HT1080 (cell line): ENCODE measurements at regions not wholly inside any gene's neighbourhood (a gene's known extent, or its start where the extent isn't known, plus 50 kb on each side); places are given as distances from the start of the nearest gene placed in this dataset.
A peak's percentile ranks its signal among the peaks of the same experiment; 100 is the strongest.
"Not testable (repeated sequence)": the region's sequence is repeated elsewhere in the genome, so short reads cannot be mapped to it uniquely, and the experiment has no call there.

Experiments
- DNase-seq: peaks from one replicate; pipeline ENCODE4 v3.0.0-alpha.2; 2015; ENCODE audit warnings: low read depth

GRCh38 chr14:98913967-98914650 lies 357.9 kb downstream of the BCL11B start:
- DNase-seq = no peak

GRCh38 chr14:98914942-98915341 lies 357.1 kb downstream of the BCL11B start:
- no peak for DNase-seq

GRCh38 chr14:98915625-98916024 lies 356.4 kb downstream of the BCL11B start:
- no peak for DNase-seq

GRCh38 chr14:98916036-98916435 lies 356.0 kb downstream of the BCL11B start:
- no peak for DNase-seq

GRCh38 chr14:98916476-98916875 lies 355.5 kb downstream of the BCL11B start:
- no peak for DNase-seq

GRCh38 chr14:98919434-98919833 lies 352.6 kb downstream of the BCL11B start:
- DNase-seq = no peak

- DNase-seq = not testable (repeated sequence)
Observed at GRCh38 chr14:98921306-98921705, 350.7 kb downstream of the BCL11B start.

GRCh38 chr14:98923596-98923995 lies 348.4 kb downstream of the BCL11B start:
- no peak for DNase-seq

- no peak for DNase-seq
Observed at GRCh38 chr14:98924046-98924445, 348.0 kb downstream of the BCL11B start.

GRCh38 chr14:98925354-98926040 lies 346.5 kb downstream of the BCL11B start:
- no peak for DNase-seq

- DNase-seq = no peak
Observed at GRCh38 chr14:98926146-98926545, 345.9 kb downstream of the BCL11B start.

GRCh38 chr14:98926801-98927200 lies 345.2 kb downstream of the BCL11B start:
- no peak for DNase-seq

GRCh38 chr14:98927986-98928385 lies 344.0 kb downstream of the BCL11B start:
- DNase-seq = no peak

GRCh38 chr14:98928418-98928817 lies 343.6 kb downstream of the BCL11B start:
- no peak for DNase-seq

- DNase-seq = no peak
Observed at GRCh38 chr14:98931126-98931525, 340.9 kb downstream of the BCL11B start.

GRCh38 chr14:98931911-98932310 lies 340.1 kb downstream of the BCL11B start:
- no peak for DNase-seq

GRCh38 chr14:98932431-98933325 lies 339.3 kb downstream of the BCL11B start:
- DNase-seq = no peak

GRCh38 chr14:98934569-98934968 lies 337.4 kb downstream of the BCL11B start:
- not testable (repeated sequence) for DNase-seq

GRCh38 chr14:98935921-98936320 lies 336.1 kb downstream of the BCL11B start:
- DNase-seq = no peak

- no peak for DNase-seq
Observed at GRCh38 chr14:98937021-98937420, 335.0 kb downstream of the BCL11B start.

- peak; percentile 12 for DNase-seq
Observed at GRCh38 chr14:98937712-98938505, 334.1 kb downstream of the BCL11B start.
